Stimulated activated CD4-positive, alpha-beta T cell treated with anti-CD3 and anti-CD28 coated beads, Interleukin-12 subunit alpha, Interleukin-12 subunit beta, amount 100 ng/mL, for 24 hours (primary cell): ENCODE measurements at regions not wholly inside any gene's neighbourhood (a gene's known extent, or its start where the extent isn't known, plus 50 kb on each side); places are given as distances from the start of the nearest gene placed in this dataset.

Source experiments
- DNase-seq, 2 experiments: peaks; one replicate each; pipeline ENCODE4 v3.0.0-alpha.2; 2020; ENCODE audit warnings: low read depth in 2 of 2

DNA sequence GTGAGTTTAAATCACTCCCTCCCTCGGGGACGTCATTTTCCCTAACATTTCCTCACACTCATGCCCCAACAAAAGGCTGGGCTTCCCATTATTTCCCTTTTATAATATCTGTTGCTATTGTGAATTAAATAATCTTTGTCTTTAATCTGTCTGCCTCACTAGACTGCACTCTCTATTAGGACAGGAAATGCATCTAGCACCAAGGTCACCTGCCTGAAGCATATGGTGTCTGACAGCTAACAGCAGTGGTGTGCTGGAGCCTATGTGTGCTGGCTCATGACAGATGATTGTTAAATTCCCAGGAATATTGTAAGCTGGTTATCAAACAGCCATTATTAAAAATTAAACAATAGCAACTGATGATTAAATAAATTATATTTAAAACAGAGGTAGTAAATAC lies 237.0 kb upstream of the CEP162 start:
- no peak for DNase-seq

- DNase-seq, result no peak
Measured at GRCh38 chr6:84462698-84463097, 235.3 kb upstream of the CEP162 start.

DNA sequence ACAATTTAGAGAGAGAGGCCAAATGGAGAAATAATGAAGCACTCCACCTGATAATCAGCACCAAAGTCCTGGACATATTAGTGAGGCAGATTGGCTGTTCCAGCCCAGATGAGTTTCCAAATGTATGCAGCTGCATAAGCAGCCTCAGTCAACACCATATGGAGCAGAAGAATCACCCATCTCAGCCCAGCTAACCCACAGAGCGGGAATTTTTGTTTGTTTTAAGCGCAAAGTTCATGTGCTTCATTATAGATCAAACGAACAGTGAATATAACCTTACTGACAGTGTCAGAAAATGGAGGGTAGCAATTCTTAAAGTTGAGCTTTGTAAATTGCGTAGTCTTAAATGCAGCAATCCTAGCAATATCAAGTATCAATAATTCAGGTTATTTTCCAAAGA lies 234.0 kb upstream of the CEP162 start:
- no peak for DNase-seq

- no peak for DNase-seq
Measured at GRCh38 chr6:84460491-84460890, 233.0 kb upstream of the CEP162 start.

DNA sequence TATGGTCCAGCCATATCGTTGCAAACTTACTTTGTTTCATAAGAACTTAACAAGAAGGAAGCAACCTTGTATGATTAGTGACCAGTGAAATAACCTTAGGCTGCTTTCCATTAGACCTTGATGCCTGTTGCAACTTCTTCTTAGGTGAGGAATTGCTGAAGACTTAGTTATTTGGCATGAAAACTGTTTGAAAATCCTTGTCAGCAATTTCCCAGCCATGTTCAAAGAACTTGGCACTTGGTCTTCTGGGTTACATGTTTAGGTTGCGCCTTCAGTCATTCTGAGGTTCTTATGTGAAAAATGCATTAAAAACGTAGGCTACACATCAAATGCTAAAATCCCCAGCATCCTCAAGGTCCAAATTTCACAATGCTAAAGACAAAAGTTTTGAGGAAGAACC lies 232.0 kb upstream of the CEP162 start:
- DNase-seq, result no peak

GRCh38 chr6:84458271-84458670 lies 230.8 kb upstream of the CEP162 start:
- no peak for DNase-seq

DNA sequence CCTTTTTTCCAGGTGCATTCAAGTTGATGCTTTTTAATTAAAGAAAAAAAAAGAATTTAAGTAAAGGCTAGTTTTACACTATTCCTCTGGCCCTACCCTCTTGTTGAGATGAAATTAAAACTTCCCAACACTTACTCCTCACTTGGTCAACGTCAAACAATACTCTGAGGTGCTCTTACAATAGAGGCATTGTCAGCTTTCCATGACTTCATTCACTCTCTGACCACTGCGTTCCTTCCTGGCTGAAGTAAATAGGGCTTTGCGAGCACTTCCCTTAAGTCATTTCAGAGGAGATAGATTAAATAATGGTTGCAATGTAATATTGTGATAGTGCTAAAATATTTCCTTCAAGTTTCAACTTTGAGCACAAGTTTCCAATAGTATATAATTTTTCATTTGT lies 229.8 kb upstream of the CEP162 start:
- DNase-seq, result no peak

DNA sequence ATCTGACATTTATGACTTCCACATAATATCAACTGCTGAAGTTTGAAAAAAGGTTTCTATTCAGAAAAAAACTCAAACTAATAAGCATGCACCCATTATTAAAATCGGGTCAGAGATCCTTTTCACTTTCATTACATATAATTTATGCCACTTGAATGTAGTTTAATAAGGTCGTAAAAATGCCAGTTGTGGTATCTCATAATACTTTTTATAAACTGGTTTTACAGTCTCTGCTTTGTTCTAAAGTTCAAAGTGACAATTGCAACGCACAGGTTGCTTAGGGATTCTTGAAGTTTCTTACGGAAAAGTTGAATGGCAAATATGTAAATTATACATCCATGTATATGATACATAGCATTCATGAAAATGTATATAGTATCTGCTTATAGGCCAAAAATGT lies 229.4 kb upstream of the CEP162 start:
- no peak for DNase-seq

DNA sequence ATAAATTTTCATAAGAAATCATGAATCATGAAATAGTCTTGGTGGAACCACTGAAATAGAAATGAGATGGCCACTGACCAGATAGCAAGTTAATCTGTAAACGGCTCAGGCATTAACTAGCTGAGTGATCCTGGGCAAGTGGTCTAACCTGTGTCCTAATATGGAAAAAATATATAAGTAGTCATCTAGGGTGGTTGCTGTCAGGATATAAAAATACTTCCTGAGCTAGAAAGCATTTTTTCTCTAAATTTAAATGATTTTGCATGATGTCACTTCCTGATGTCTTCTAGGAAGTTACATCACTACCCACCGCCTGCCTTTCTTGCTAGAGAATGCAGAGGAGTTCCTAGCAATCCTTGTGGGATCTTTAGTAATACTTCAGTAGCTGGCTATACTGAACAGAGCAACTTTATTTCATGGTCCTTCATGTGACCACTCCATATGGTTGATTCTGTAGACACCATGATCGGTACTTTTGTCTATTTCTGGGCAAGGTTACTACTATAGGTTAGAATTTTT lies 228.1 kb upstream of the CEP162 start:
- DNase-seq, result no peak

DNA sequence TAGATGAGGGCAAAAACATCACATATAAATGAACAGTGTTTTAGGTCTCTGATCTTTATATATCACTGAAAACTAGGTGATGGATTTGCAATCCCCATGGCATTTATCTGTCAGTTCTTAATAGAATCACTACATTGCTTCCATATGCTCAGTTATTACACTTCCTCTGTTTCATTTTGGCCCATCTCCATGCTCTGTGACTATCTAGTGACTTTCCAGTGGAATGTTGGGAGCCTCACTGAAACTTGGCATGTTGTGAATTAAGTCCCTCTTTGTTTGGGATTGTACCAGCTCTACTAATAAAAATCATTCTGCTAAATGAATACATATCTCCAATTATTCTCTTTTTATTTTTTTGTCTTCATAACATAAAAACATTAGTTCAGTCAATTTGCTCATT lies 226.1 kb upstream of the CEP162 start:
- no peak for DNase-seq

DNA sequence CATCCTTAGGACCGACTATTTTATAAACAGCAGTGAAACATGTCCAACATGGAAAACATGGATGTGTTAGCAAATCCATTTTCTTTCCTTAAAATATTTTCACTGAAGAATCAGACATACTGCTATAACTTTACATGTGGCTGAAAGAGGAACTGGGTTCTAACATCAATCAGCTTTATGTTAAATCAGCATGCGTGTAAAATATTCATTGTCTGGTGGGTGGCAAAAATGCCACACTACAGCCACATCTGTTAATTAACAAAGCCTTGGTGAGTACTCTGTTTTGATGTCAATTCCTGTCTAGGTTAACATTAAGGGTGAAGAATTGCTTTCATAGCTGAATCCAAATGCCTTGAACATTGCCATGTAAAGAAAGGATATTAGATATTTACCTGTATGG lies 222.6 kb upstream of the CEP162 start:
- DNase-seq, result no peak

- DNase-seq, result no peak
Measured at GRCh38 chr6:84449220-84449619, 221.8 kb upstream of the CEP162 start.

- no peak for DNase-seq
Measured at GRCh38 chr6:84448331-84448730, 220.9 kb upstream of the CEP162 start.

DNA sequence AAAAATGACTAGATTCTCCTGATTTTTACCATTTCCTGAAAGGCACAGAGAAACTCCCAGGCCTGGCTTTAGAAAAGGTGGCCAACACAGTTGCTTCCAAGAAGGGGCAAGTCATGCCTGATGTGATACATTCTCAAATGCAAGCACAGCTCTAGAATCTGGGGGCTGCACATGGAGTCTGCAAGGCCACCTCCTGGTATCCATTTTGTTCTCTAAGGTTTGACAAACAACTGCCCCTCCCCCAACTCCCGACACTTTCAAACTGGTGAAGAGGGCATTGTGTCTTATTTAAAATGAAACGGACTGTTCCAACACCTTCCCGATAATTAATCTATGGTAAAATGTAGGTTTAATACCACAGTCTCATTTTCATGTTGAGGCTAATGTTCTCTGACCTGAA lies 220.2 kb upstream of the CEP162 start:
- DNase-seq, result no peak

GRCh38 chr6:84445068-84445467 lies 217.6 kb upstream of the CEP162 start:
- no peak for DNase-seq

DNA sequence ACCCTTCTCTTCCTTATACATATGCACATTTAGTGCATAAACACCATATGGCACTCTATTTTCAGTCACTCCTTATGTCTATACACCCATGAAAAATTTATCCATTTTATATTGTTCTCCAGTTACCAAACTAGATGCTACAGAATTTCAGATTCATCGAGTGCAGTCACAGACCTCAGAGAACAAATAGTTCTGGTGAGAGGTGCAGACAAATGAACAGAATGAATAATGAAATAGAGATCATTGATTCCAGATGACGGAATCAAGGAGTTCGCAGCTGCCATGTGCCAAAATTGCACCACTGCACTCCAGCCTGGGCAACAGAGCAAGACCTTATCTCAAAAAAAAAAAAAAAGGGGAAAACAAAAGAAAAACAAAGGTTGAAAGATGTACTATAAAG lies 214.8 kb upstream of the CEP162 start:
- DNase-seq, result no peak

DNA sequence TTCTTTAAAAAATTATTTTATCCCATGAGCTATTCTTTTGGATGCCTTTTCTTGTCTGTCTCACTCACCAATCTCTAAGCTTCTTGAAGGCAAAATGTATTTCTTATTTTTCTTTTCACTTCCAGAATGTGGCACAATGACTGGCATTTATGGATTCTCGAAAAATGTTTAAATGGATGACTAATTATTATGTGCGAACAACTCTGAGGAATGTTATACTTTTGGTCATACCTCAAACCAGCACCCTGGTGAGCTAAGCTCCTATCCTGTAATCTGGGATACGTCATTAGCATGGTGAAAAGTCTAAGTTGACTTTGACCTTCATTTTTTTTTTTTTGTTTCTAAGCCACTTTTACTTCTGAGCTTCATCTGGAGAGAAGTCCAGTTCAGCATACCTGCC lies 214.0 kb upstream of the CEP162 start:
- DNase-seq, result no peak

- no peak for DNase-seq
Measured at GRCh38 chr6:84434550-84434949, 207.1 kb upstream of the CEP162 start.

DNA sequence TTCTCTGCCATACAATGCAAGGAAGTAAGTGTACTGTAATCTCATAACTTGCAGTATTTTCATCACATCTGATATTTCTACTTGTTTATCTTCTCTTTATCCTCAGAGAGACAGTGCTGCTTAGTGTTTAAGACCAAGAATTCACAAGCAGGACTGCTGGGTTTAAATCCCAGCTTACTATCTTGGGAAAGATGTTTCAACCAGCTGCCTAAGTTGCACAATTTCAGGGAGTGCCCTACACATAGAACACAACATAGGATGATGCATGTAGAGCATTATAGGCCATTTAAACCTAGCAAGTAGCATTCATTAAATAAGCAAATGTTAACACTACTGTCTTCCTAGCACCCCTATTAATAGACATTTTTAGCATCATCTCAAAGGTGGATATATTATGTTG lies 205.2 kb upstream of the CEP162 start:
- no peak for DNase-seq

GRCh38 chr6:84428300-84428907 lies 201.0 kb upstream of the CEP162 start:
- DNase-seq, result no peak

DNA sequence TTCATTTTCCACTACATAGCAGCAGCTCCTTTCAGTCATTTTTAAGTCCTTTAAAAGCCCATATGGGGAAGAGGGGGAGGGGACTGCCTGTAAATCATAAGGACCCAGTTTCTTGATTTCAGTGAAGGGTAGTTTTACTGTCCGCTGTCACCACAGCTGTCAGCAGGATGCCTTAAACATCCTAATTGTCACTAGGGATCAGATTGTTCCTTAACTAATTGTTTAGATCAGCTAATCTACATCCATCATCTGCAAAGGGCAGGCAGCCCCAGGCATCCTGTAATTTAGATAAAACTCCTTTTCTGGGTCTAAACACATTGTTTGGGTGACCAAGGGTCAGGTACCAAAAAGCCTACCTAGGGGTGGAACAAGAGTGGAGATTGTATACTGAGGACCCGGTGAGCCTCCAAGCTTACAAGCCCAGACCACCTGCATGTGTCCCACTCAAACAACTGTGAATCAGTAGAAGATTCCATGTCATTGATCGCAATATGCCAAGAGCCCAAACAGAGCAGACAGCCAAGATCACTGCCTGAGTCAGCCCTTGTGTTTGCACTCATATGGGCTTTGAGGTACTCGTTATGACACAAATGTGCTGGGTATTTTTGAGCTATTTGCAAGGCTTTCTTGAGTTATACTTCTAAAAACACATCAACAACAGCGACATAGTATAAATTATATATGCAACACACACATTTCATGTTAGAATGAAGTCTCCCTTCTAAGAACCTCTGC lies 198.7 kb upstream of the CEP162 start:
- DNase-seq, result no peak

- no peak for DNase-seq
Measured at GRCh38 chr6:84424956-84425355, 197.5 kb upstream of the CEP162 start.

- peak in 1 of 2 experiments; percentile 1 for DNase-seq
Measured at GRCh38 chr6:84422380-84422968, 195.0 kb upstream of the CEP162 start.
